HCT116 (cell line): ENCODE measurements at regions not wholly inside any gene's neighbourhood (a gene's known extent, or its start where the extent isn't known, plus 50 kb on each side); places are given as distances from the start of the nearest gene placed in this dataset.

ENCODE experiments used
- CTCF ChIP-seq, 3 experiments: fragments of 200-600 bp in 1 of 3; sonication (generic) in 1 of 3; IDR thresholded peaks in 2 of 3; conservative IDR thresholded peaks in 1 of 3; 2 replicates each; pipeline ENCODE4 v1.5.1; 2012 to 2017; ENCODE audit warnings: low read depth in 2 of 3, low read length in 2 of 3, antibody characterized with exemption in 1 of 3, borderline replicate concordance in 1 of 3, control low read depth in 1 of 3, mild to moderate bottlenecking in 1 of 3, mixed read lengths in 1 of 3, mixed run types in 1 of 3, moderate library complexity in 1 of 3; ENCODE audit not compliant: insufficient read depth in 1 of 3
- JUND ChIP-seq: IDR thresholded peaks from 2 replicates; pipeline ENCODE4 v1.6.1; 2012
- POLR2AphosphoS5 ChIP-seq: IDR thresholded peaks from 2 replicates; pipeline ENCODE4 v1.6.1; 2011; ENCODE audit warnings: mild to moderate bottlenecking, low read depth, low read length, moderate library complexity
- SP1 ChIP-seq: IDR thresholded peaks from 2 replicates; pipeline ENCODE4 v1.6.1; 2012; ENCODE audit warnings: low read depth

- no peak for TF ChIP-seq SP1
- TF ChIP-seq JUND = no peak
- no peak for TF ChIP-seq POLR2AphosphoS5
- no peak for TF ChIP-seq CTCF (IDR thresholded peaks at IDR 0.05 in 2 of 3, conservative IDR thresholded peaks at IDR 0.05 in 1 of 3; ENCODE audit: borderline replicate concordance in 1 of 3, insufficient read depth in 1 of 3, low read depth in 2 of 3, low read length in 2 of 3)
Measured at GRCh38 chr2:105150231-105150630, 91.3 kb upstream of the GPR45 start.
